ENCODE measurements at regions not wholly inside any gene's neighbourhood (a gene's known extent, or its start where the extent isn't known, plus 50 kb on each side); places are given as distances from the start of the nearest gene placed in this dataset.
A peak's percentile ranks its signal among the peaks of the same experiment; 100 is the strongest.

DNA sequence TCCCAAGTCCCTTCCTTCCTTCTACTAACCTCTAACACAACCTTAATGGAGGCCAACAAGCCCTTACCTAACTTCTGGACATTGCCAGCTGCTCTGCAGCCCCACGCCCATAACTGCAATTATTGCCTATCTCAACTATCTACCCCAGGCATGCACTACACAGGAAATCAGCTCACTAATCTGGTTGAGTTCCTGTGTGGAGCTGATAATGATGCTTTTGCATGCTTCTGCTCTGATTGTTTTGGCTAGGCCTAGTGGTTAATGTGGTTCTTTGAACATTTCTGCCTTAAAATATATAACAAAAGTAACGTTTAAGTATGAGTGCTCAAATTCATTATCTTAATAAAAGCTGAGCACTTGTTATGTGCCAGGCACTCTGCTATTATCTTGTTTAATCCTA, 463.9 kb downstream of the MFSD1 start:
- H3K4me3 ChIP-seq (ENCODE audit: insufficient read depth, low read length, poor library complexity, severe bottlenecking) = no peak overlapping the region
- no peak overlapping the region for H2AFZ ChIP-seq (ENCODE audit: low read depth, low read length, severe bottlenecking)
- H3K27ac ChIP-seq (ENCODE audit: low read depth, low read length) = no peak overlapping the region
- H3K27me3 ChIP-seq (ENCODE audit: low read length) = no peaks in the 10 kb centered on the region
- H3K79me2 ChIP-seq (ENCODE audit: insufficient read depth, low read length) = no peaks in the 10 kb centered on the region
- no peaks in the 10 kb centered on the region for H4K20me1 ChIP-seq (ENCODE audit: low read depth, low read length)
- no peaks in the 10 kb centered on the region for H3K9me2 ChIP-seq (replicated peaks; ENCODE audit: insufficient read depth, low read length)
- no peaks in the 10 kb centered on the region for H3K9me3 ChIP-seq (ENCODE audit: insufficient read depth, low read length)
- H3F3A ChIP-seq (ENCODE audit: insufficient read depth) = no peaks in the 10 kb centered on the region
- H3K36me3 ChIP-seq (ENCODE audit: low read length) = no peaks in the 10 kb centered on the region
- no peak overlapping the region for H3K4me2 ChIP-seq (ENCODE audit: low read depth, low read length, poor library complexity, severe bottlenecking)
- H3K9ac ChIP-seq (ENCODE audit: low read length) = no peak overlapping the region
- no peak for TF ChIP-seq EZH2phosphoT487 (conservative IDR thresholded peaks at IDR 0.05; ENCODE audit: low read length)
- TF ChIP-seq, protein P1, sequence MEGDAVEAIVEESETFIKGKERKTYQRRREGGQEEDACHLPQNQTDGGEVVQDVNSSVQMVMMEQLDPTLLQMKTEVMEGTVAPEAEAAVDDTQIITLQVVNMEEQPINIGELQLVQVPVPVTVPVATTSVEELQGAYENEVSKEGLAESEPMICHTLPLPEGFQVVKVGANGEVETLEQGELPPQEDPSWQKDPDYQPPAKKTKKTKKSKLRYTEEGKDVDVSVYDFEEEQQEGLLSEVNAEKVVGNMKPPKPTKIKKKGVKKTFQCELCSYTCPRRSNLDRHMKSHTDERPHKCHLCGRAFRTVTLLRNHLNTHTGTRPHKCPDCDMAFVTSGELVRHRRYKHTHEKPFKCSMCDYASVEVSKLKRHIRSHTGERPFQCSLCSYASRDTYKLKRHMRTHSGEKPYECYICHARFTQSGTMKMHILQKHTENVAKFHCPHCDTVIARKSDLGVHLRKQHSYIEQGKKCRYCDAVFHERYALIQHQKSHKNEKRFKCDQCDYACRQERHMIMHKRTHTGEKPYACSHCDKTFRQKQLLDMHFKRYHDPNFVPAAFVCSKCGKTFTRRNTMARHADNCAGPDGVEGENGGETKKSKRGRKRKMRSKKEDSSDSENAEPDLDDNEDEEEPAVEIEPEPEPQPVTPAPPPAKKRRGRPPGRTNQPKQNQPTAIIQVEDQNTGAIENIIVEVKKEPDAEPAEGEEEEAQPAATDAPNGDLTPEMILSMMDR (IDR thresholded peaks at IDR 0.05; ENCODE audit: insufficient read depth, low read length, poor library complexity, severe bottlenecking) = no peak

DNA sequence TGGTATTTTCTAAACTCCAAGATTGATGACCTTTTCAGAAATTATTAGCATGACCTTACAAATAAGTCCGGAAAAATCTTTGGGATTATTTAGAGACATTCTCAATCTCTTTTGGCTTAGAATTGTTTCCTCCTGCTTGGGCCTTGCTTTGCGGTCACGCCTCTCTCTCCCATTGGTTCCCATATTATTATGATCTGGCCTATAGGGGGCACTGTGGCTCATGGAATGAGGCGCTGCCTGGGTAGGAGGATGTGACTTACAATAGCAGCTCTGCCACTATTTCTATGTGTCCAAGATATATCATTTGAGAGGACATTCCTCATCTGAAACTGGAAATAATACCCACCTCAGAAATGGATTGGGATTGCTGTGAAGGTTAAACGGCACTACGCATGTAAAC, 464.9 kb downstream of the MFSD1 start:
- Histone ChIP-seq H3K79me2 (ENCODE audit: insufficient read depth, low read length) (no peaks in the 10 kb centered on the region), H3K9me2 (replicated peaks; ENCODE audit: insufficient read depth, low read length) (no peaks in the 10 kb centered on the region)

GRCh38 chr3:159271799-159272512, 470.1 kb downstream of the MFSD1 start:
- no peaks in the 10 kb centered on the region for H3F3A ChIP-seq (ENCODE audit: insufficient read depth)
- H4K20me1 ChIP-seq (ENCODE audit: low read depth, low read length) = no peaks in the 10 kb centered on the region
- no peaks in the 10 kb centered on the region for H3K9me2 ChIP-seq (replicated peaks; ENCODE audit: insufficient read depth, low read length)
- no peaks in the 10 kb centered on the region for H3K79me2 ChIP-seq (ENCODE audit: insufficient read depth, low read length)
- no peak overlapping the region for H3K4me2 ChIP-seq (ENCODE audit: low read depth, low read length, poor library complexity, severe bottlenecking)
- H3K27me3 ChIP-seq (ENCODE audit: low read length) = no peaks in the 10 kb centered on the region
- no peak overlapping the region for H3K4me3 ChIP-seq (ENCODE audit: insufficient read depth, low read length, poor library complexity, severe bottlenecking)
- H3K27ac ChIP-seq (ENCODE audit: low read depth, low read length) = no peak overlapping the region
- no peak overlapping the region for H3K9ac ChIP-seq (ENCODE audit: low read length)
- H3K36me3 ChIP-seq (ENCODE audit: low read length) = no peaks in the 10 kb centered on the region
- no peak for TF ChIP-seq EZH2phosphoT487 (conservative IDR thresholded peaks at IDR 0.05; ENCODE audit: low read length)
- TF ChIP-seq, protein P1 (IDR thresholded peaks at IDR 0.05; ENCODE audit: insufficient read depth, low read length, poor library complexity, severe bottlenecking) = no peak
- no peak overlapping the region for H2AFZ ChIP-seq (ENCODE audit: low read depth, low read length, severe bottlenecking)
- H3K9me3 ChIP-seq (ENCODE audit: insufficient read depth, low read length) = no peaks in the 10 kb centered on the region

More for the DNA sequence above, 464.9 kb downstream of the MFSD1 start:
- Histone ChIP-seq H3K9ac (ENCODE audit: low read length) (no peak overlapping the region), H2AFZ (ENCODE audit: low read depth, low read length, severe bottlenecking) (no peak overlapping the region), H3K4me2 (ENCODE audit: low read depth, low read length, poor library complexity, severe bottlenecking) (no peak overlapping the region), H3K27ac (ENCODE audit: low read depth, low read length) (no peak overlapping the region), H4K20me1 (ENCODE audit: low read depth, low read length) (no peaks in the 10 kb centered on the region), H3F3A (ENCODE audit: insufficient read depth) (no peaks in the 10 kb centered on the region), H3K9me3 (ENCODE audit: insufficient read depth, low read length) (no peaks in the 10 kb centered on the region), H3K27me3 (ENCODE audit: low read length) (no peaks in the 10 kb centered on the region), H3K36me3 (ENCODE audit: low read length) (no peaks in the 10 kb centered on the region), H3K4me3 (ENCODE audit: insufficient read depth, low read length, poor library complexity, severe bottlenecking) (no peak overlapping the region)
- TF ChIP-seq EZH2phosphoT487 (conservative IDR thresholded peaks at IDR 0.05; ENCODE audit: low read length) = no peak
- TF ChIP-seq, protein P1 (IDR thresholded peaks at IDR 0.05; ENCODE audit: insufficient read depth, low read length, poor library complexity, severe bottlenecking) = peak; percentile 58

Measured in SU-DHL-6 (cell line).